Aorta (tissue), 5 donors: ENCODE measurements at regions not wholly inside any gene's neighbourhood (a gene's known extent, or its start where the extent isn't known, plus 50 kb on each side); places are given as distances from the start of the nearest gene placed in this dataset.
"Not testable (repeated sequence)": the region's sequence is repeated elsewhere in the genome, so short reads cannot be mapped to it uniquely, and the experiment has no call there.

ENCODE experiments used
- ATAC-seq: fragments of 200-7000 bp; cut with Tn5 transposase; one replicate; pipeline ENCODE4 v1.9.1; 2022; ENCODE audit warnings: moderate library complexity; ENCODE audit not compliant: low FRiP score
- DNase-seq, 2 donors: peaks; one replicate each; pipeline ENCODE4 v3.0.0-alpha.2; 2020
- H3K27ac ChIP-seq, 2 donors: one replicate each; pipeline ENCODE4 v1.5.1; 2013; ENCODE audit warnings: low read length in 2 of 2, mild to moderate bottlenecking in 2 of 2, moderate library complexity in 2 of 2, control low read depth in 1 of 2, inconsistent platforms in 1 of 2, low read depth in 1 of 2
- H3K27me3 ChIP-seq, 2 donors: one replicate each; pipeline ENCODE4 v1.6.1; 2013; ENCODE audit warnings: control low read depth in 1 of 2, low read length in 1 of 2, mild to moderate bottlenecking in 1 of 2, moderate library complexity in 1 of 2; ENCODE audit not compliant: insufficient read depth in 2 of 2, control insufficient read depth in 1 of 2
- H3K36me3 ChIP-seq, 2 donors: one replicate each; pipeline ENCODE4 v1.6.1; 2013; ENCODE audit warnings: control low read depth in 1 of 2, low read length in 1 of 2, mild to moderate bottlenecking in 1 of 2; ENCODE audit not compliant: insufficient read depth in 2 of 2, control insufficient read depth in 1 of 2
- H3K4me1 ChIP-seq, 2 donors: one replicate each; pipeline ENCODE4 v1.6.1; 2013; ENCODE audit warnings: low read length in 2 of 2, control low read depth in 1 of 2, mild to moderate bottlenecking in 1 of 2, moderate library complexity in 1 of 2; ENCODE audit not compliant: insufficient read depth in 2 of 2, control insufficient read depth in 1 of 2
- H3K4me3 ChIP-seq, 2 donors: one replicate each; pipeline ENCODE4 v1.5.1; 2013; ENCODE audit warnings: low read length in 2 of 2, control low read depth in 1 of 2, mild to moderate bottlenecking in 1 of 2
- H3K9me3 ChIP-seq: one replicate; pipeline ENCODE4 v1.6.1; 2013; ENCODE audit warnings: mild to moderate bottlenecking, low read length; ENCODE audit not compliant: control insufficient read depth
- WGBS, 2 donors: extraction: QIAGEN DNeasy Blood & Tissue Kit; methylation state at CpG; one replicate each; pipeline ENCODE4 v1.1.7; 2013; 5-methylcytosine and 5-hydroxymethylcytosine counted together
- intact Hi-C, 2 donors: fragments of 100-400 bp; cut with DNase I; formaldehyde crosslinking; loops; one replicate each; pipeline versions ENCODE4 v1.14.2 to v1.15.0; 2022
- donor health status: healthy with polysubstance abuse.
- donor health status: Bipolar disorder and iron deficiency.
- donor health status: DM: no; HTN: no; CAD: no.
- donor health status: DM: no; HTN: no; CAD: no.
- donor health status: DM: yes; HTN: yes; CAD: no.

GRCh38 chr10:78229489-78229888, 195.8 kb downstream of the RPS24 start:
- intact Hi-C loops = no loop called here
- ATAC-seq (no peak), DNase-seq (no peak)
- Histone ChIP-seq H3K9me3 (no peaks in the 10 kb centered on the region), H3K4me3 (no peak overlapping the region), H3K4me1 (no peaks in the 10 kb centered on the region), H3K27ac (no peak overlapping the region), H3K27me3 (no peaks in the 10 kb centered on the region), H3K36me3 (no peaks in the 10 kb centered on the region)
- WGBS, 2 donors = 94 to 97% methylated on average over 9 of the region's 9 CpGs

DNA sequence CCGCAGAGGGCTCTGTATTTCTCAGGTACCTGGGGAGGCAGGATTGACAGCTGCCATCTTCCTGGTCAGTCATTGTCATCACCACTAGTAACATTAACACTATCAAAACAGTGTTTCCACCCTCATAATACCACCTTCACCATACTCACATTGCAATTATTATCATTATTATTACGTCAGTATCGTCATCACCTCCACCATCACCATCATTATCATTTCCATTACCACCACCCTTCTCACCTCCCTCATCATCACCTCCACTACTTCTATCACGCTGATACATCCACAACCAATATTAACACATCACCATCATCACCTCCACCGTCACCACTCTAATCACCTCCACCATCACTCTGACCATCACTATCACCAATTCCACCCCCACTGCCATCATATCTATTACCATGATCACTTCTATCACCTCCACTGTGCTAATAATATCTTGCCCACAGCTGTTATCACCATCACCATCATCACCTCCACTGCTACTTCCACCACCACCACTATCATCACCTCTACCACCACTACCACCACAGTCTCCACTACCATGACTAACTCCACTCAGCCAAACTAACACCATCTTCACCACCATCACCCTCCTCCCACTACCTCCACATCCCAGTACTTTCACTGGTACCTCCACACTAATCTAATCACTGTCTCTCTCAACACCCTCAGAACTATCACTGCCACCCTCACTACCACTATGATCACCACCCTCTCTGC, 196.4 kb downstream of the RPS24 start:
- Histone ChIP-seq H3K36me3 (no peaks in the 10 kb centered on the region), H3K27ac (no peak overlapping the region), H3K9me3 (no peaks in the 10 kb centered on the region), H3K4me1 (no peaks in the 10 kb centered on the region), H3K4me3 (no peak overlapping the region), H3K27me3 (no peaks in the 10 kb centered on the region)
- DNase-seq = no peak
- ATAC-seq = no peak
- intact Hi-C loops = no loop called here
- WGBS, 2 donors = 97 to 98% methylated on average over 5 of the region's 5 CpGs

DNA sequence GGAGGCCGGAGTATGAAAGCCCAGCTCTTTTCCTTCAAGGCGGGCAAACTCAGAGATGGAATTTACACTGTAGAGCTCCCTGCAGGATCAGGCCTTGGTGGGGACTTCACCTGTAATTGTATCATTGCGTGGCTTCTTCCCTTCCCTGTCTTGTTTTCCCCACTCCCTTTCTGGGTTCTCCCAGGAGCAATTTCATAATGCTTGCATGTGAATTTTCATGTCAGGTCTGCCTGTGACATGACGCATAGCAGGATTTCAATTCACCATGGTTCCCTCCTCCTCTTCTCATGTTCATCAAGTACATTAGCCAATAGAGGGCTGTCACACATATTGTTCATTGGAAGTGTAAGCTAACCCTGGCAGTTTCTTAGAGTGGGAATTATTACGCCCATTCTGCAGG, 197.7 kb downstream of the RPS24 start:
- Histone ChIP-seq H3K9me3 (no peaks in the 10 kb centered on the region), H3K4me3 (no peak overlapping the region), H3K36me3 (no peaks in the 10 kb centered on the region), H3K27ac (no peak overlapping the region), H3K4me1 (no peaks in the 10 kb centered on the region), H3K27me3 (no peaks in the 10 kb centered on the region)
- intact Hi-C loops = no loop called here
- ATAC-seq (no peak), DNase-seq (no peak)
- 90 to 92% methylated on average over 5 of the region's 5 CpGs for WGBS, 2 donors

- DNase-seq (peak in 1 of 2 donors; percentile 16), ATAC-seq (no peak)
- H3K27me3 ChIP-seq = no peaks in the 10 kb centered on the region
- intact Hi-C loops = no loop called here
- no peak overlapping the region for H3K27ac ChIP-seq
- H3K4me3 ChIP-seq = no peak overlapping the region
- H3K36me3 ChIP-seq = no peaks in the 10 kb centered on the region
- H3K4me1 ChIP-seq = no peaks in the 10 kb centered on the region
- WGBS, 2 donors = 77 to 79% methylated on average over 4 of the region's 4 CpGs
- no peaks in the 10 kb centered on the region for H3K9me3 ChIP-seq
These were observed 198.3 kb downstream of the RPS24 start for GRCh38 chr10:78231939-78232338.

- no peaks in the 10 kb centered on the region for H3K27me3 ChIP-seq
- H3K27ac ChIP-seq = no peak overlapping the region
- ATAC-seq (no peak), DNase-seq (no peak)
- intact Hi-C loops = no loop called here
- WGBS, 2 donors = 91 to 95% methylated on average over 7 of the region's 7 CpGs
- H3K4me3 ChIP-seq = no peak overlapping the region
- no peaks in the 10 kb centered on the region for H3K4me1 ChIP-seq
- no peaks in the 10 kb centered on the region for H3K36me3 ChIP-seq
- no peaks in the 10 kb centered on the region for H3K9me3 ChIP-seq
These were observed 202.9 kb downstream of the RPS24 start for GRCh38 chr10:78236416-78237015.

GRCh38 chr10:78237951-78238350, 204.3 kb downstream of the RPS24 start:
- H3K4me3 ChIP-seq, DNase-seq, H3K27ac ChIP-seq, intact Hi-C loops, H3K9me3 ChIP-seq, ATAC-seq, H3K4me1 ChIP-seq, H3K36me3 ChIP-seq, H3K27me3 ChIP-seq: not testable (repeated sequence)
- 72 to 78% methylated on average over 5 of the region's 5 CpGs for WGBS, 2 donors

DNA sequence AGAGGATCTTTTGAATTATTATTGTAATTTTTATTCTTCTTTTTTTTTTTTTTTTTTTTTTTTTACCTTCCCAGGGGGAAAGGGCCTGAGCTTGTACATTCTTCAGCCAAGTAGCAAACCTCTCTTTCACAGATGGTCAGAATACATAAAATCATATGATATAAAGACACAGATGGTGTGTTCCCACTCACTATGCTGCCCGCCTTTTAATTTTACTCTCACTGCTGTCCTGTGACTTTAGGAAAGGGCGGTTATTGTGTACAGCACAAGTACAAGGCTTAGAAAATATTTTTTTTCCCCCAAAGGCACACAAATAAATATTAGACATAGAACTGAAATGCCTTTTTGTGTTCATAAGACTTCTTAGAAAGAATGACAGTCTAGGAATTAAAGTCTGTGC, 213.6 kb downstream of the RPS24 start:
- no peaks in the 10 kb centered on the region for H3K36me3 ChIP-seq
- no peak for DNase-seq
- no peaks in the 10 kb centered on the region for H3K27me3 ChIP-seq
- H3K4me3 ChIP-seq = no peak overlapping the region
- 97 to 99% methylated on average over 2 of the region's 2 CpGs for WGBS, 2 donors
- no peaks in the 10 kb centered on the region for H3K9me3 ChIP-seq
- ATAC-seq = no peak
- no peak overlapping the region for H3K27ac ChIP-seq
- intact Hi-C loops = no loop called here
- H3K4me1 ChIP-seq = no peaks in the 10 kb centered on the region

DNA sequence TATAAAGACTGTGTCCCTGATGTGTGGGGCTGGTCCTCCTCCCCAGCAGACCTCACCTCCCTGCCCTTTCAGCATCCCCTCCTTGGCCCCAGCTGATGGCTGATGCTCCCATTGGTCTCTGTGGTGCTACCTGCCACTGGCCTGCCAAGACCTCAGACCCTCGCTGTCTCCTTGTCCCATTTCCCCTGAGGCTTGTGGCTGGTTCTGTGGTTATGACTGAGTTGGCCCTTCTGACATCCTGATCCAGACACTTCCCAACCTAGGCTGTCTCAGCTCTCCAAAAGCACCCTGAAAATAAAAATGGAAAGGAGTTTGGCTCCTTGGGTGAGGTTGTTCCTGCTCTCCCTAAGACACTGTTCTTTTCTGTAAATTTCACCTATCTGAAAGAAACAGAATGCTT, 214.2 kb downstream of the RPS24 start:
- no peak for ATAC-seq

More for the DNA sequence above, 214.2 kb downstream of the RPS24 start:
- no peak for DNase-seq
- WGBS, 2 donors = 81 to 91% methylated on average over 1 of the region's 1 CpG
- no peaks in the 10 kb centered on the region for H3K4me1 ChIP-seq
- H3K9me3 ChIP-seq = no peaks in the 10 kb centered on the region
- H3K27ac ChIP-seq = no peak overlapping the region
- no peak overlapping the region for H3K4me3 ChIP-seq
- intact Hi-C loops = no loop called here
- no peaks in the 10 kb centered on the region for H3K36me3 ChIP-seq
- H3K27me3 ChIP-seq = no peaks in the 10 kb centered on the region
